H9 (cell line): ENCODE measurements at regions not wholly inside any gene's neighbourhood (a gene's known extent, or its start where the extent isn't known, plus 50 kb on each side); places are given as distances from the start of the nearest gene placed in this dataset.

Source experiments
- DNase-seq: peaks from one replicate; pipeline ENCODE4 v3.0.0-alpha.2; 2017
- H2AFZ ChIP-seq: one replicate; pipeline ENCODE4 v1.6.1; 2013; ENCODE audit warnings: mild to moderate bottlenecking, low read length, control low read depth, moderate library complexity
- H2AK5ac ChIP-seq: 2 replicates; pipeline ENCODE4 v1.6.1; 2013; ENCODE audit warnings: low read length, control low read depth, mixed read lengths; ENCODE audit not compliant: insufficient read length
- H2BK120ac ChIP-seq: one replicate; pipeline ENCODE4 v1.6.1; 2013; ENCODE audit warnings: low read depth, mild to moderate bottlenecking, low read length, control low read depth, inconsistent platforms; ENCODE audit not compliant: poor library complexity, severe bottlenecking
- H2BK12ac ChIP-seq: 2 replicates; pipeline ENCODE4 v1.6.1; 2013; ENCODE audit warnings: low read length, control low read depth, mixed read lengths, low read depth; ENCODE audit not compliant: insufficient read length
- H2BK15ac ChIP-seq: 2 replicates; pipeline ENCODE4 v1.6.1; 2013; ENCODE audit warnings: low read depth, low read length, control low read depth
- H2BK20ac ChIP-seq: one replicate; pipeline ENCODE4 v1.6.1; 2013; ENCODE audit warnings: low read depth, mild to moderate bottlenecking, low read length, control low read depth, inconsistent platforms; ENCODE audit not compliant: poor library complexity, severe bottlenecking
- H2BK5ac ChIP-seq: 2 replicates; pipeline ENCODE4 v1.6.1; 2013; ENCODE audit warnings: low read length, control low read depth, mixed read lengths; ENCODE audit not compliant: insufficient read length
- H3K14ac ChIP-seq: 2 replicates; pipeline ENCODE4 v1.6.1; 2013; ENCODE audit warnings: low read length, control low read depth; ENCODE audit not compliant: insufficient read depth
- H3K18ac ChIP-seq: 2 replicates; pipeline ENCODE4 v1.6.1; 2013; ENCODE audit warnings: low read depth, mild to moderate bottlenecking, mixed read lengths, low read length, control low read depth; ENCODE audit not compliant: insufficient read length
- H3K23ac ChIP-seq: 2 replicates; pipeline ENCODE4 v1.6.1; 2013; ENCODE audit warnings: low read length, control low read depth, mixed read lengths, low read depth; ENCODE audit not compliant: insufficient read length
- H3K23me2 ChIP-seq: 2 replicates; pipeline ENCODE4 v1.6.1; 2013; ENCODE audit warnings: low read depth, mild to moderate bottlenecking, mixed read lengths, low read length, control low read depth; ENCODE audit not compliant: insufficient read length, poor library complexity, severe bottlenecking
- H3K27ac ChIP-seq: 2 replicates; pipeline ENCODE4 v1.5.1; 2013; ENCODE audit warnings: low read length, control low read depth, mixed read lengths, low read depth; ENCODE audit not compliant: insufficient read length
- H3K27me3 ChIP-seq: 2 replicates; pipeline ENCODE4 v1.6.1; 2013; ENCODE audit warnings: low read length, control low read depth, inconsistent platforms; ENCODE audit not compliant: insufficient read depth
- H3K4ac ChIP-seq: 2 replicates; pipeline ENCODE4 v1.6.1; 2013; ENCODE audit warnings: low read depth, mild to moderate bottlenecking, control low read depth, inconsistent platforms, low read length, moderate library complexity
- H3K4me1 ChIP-seq: 2 replicates; pipeline ENCODE4 v1.6.1; 2013; ENCODE audit warnings: low read length, control low read depth, inconsistent platforms; ENCODE audit not compliant: insufficient read depth
- H3K4me2 ChIP-seq: 2 replicates; pipeline ENCODE4 v1.6.1; 2013; ENCODE audit warnings: low read length, control low read depth, mixed read lengths; ENCODE audit not compliant: insufficient read length, insufficient read depth
- H3K56ac ChIP-seq: 2 replicates; pipeline ENCODE4 v1.6.1; 2013; ENCODE audit warnings: low read depth, mild to moderate bottlenecking, mixed read lengths, low read length, control low read depth; ENCODE audit not compliant: insufficient read length
- H3K79me1 ChIP-seq: 2 replicates; pipeline ENCODE4 v1.6.1; 2013; ENCODE audit warnings: low read depth, mild to moderate bottlenecking, moderate library complexity, low read length, control low read depth, inconsistent platforms; ENCODE audit not compliant: insufficient read depth, poor library complexity, severe bottlenecking
- H3K79me2 ChIP-seq: 2 replicates; pipeline ENCODE4 v1.6.1; 2013; ENCODE audit warnings: low read length, control low read depth, inconsistent platforms; ENCODE audit not compliant: insufficient read depth
- H3K9ac ChIP-seq: 2 replicates; pipeline ENCODE4 v1.6.1; 2013; ENCODE audit warnings: low read length, control low read depth, mixed read lengths; ENCODE audit not compliant: insufficient read length; ENCODE audit errors: extremely low read depth
- H3K9me3 ChIP-seq: one replicate; pipeline ENCODE4 v1.6.1; 2013; ENCODE audit warnings: low read depth, low read length, inconsistent platforms; ENCODE audit not compliant: control insufficient read depth
- H3T11ph ChIP-seq: one replicate; pipeline ENCODE4 v1.6.1; 2013; ENCODE audit warnings: mild to moderate bottlenecking, low read length, control low read depth, inconsistent platforms
- H4K20me1 ChIP-seq: one replicate; pipeline ENCODE4 v1.6.1; 2013; ENCODE audit not compliant: control insufficient read depth, insufficient read length, insufficient read depth
- H4K5ac ChIP-seq: 2 replicates; pipeline ENCODE4 v1.6.1; 2013; ENCODE audit warnings: low read depth, mild to moderate bottlenecking, mixed read lengths, low read length, control low read depth; ENCODE audit not compliant: insufficient read length
- H4K8ac ChIP-seq: replicated peaks from 2 replicates; pipeline ENCODE4 v1.6.1; 2013; ENCODE audit warnings: low read length, control low read depth, mixed read lengths, low read depth; ENCODE audit not compliant: insufficient read length
- H4K91ac ChIP-seq: 2 replicates; pipeline ENCODE4 v1.6.1; 2013; ENCODE audit warnings: low read depth, mild to moderate bottlenecking, moderate library complexity, mixed read lengths, low read length, control low read depth; ENCODE audit not compliant: insufficient read length
- H3K27ac Mint-ChIP-seq, 3 experiments: 2 replicates in 2 of 3; 3 replicates in 1 of 3; pipeline ENCODE4 v1.8.0; 2020 to 2021; ENCODE audit warnings: mixed read lengths in 3 of 3, mild to moderate bottlenecking in 1 of 3, moderate library complexity in 1 of 3
- H3K27me3 Mint-ChIP-seq: 2 replicates; pipeline ENCODE4 v1.8.0; 2021; ENCODE audit warnings: low read depth, mild to moderate bottlenecking, moderate library complexity, mixed read lengths
- H3K36me3 Mint-ChIP-seq, 3 experiments: 2 replicates in 2 of 3; 3 replicates in 1 of 3; pipeline ENCODE4 v1.8.0; 2020 to 2021; ENCODE audit warnings: low read depth in 3 of 3, mixed read lengths in 3 of 3; ENCODE audit not compliant: insufficient read depth in 1 of 3
- H3K4me1 Mint-ChIP-seq, 2 experiments: 2 replicates each; pipeline ENCODE4 v1.8.0; 2020; ENCODE audit warnings: mixed read lengths in 2 of 2
- H3K4me3 Mint-ChIP-seq, 2 experiments: 2 replicates in 1 of 2; 3 replicates in 1 of 2; pipeline ENCODE4 v1.8.0; 2020 to 2021; ENCODE audit warnings: mild to moderate bottlenecking in 2 of 2, mixed read lengths in 2 of 2, moderate library complexity in 1 of 2
- H3K9me3 Mint-ChIP-seq, 2 experiments: 2 replicates in 1 of 2; 3 replicates in 1 of 2; pipeline ENCODE4 v1.8.0; 2020; ENCODE audit warnings: mild to moderate bottlenecking in 2 of 2, mixed read lengths in 2 of 2, moderate library complexity in 1 of 2
- CTCF ChIP-seq: fragments of 200-600 bp; sonication (generic); conservative IDR thresholded peaks from 3 replicates; pipeline ENCODE4 v1.8.0; 2021; ENCODE audit warnings: antibody characterized with exemption, mild to moderate bottlenecking
- WGBS: extraction: QIAGEN DNeasy Blood & Tissue Kit; methylation state at CpG from one replicate; pipeline ENCODE4 v1.1.7; 2013; ENCODE audit warnings: missing lambda C conversion rate, low lambda C conversion rate, mixed read lengths; ENCODE audit not compliant: insufficient read length; ENCODE audit errors: extremely low coverage; 5-methylcytosine and 5-hydroxymethylcytosine counted together

- Histone ChIP-seq H3K9me3 (no peaks in the 10 kb centered on the region), H2BK20ac (no peak overlapping the region), H3K9ac (no peak overlapping the region), H4K20me1 (no peaks in the 10 kb centered on the region), H3K79me2 (no peaks in the 10 kb centered on the region), H3K4me2 (no peak overlapping the region), H3K56ac (no peak overlapping the region), H3K4ac (no peak overlapping the region), H4K91ac (no peak overlapping the region), H3T11ph (no peak overlapping the region), H3K18ac (no peak overlapping the region), H3K14ac (no peak overlapping the region), H2BK12ac (no peak overlapping the region), H2BK5ac (no peak overlapping the region), H2BK15ac (no peak overlapping the region), H2BK120ac (no peak overlapping the region), H3K79me1 (no peaks in the 10 kb centered on the region), H3K23ac (no peak overlapping the region), H2AFZ (no peak overlapping the region), H3K27ac (no peak overlapping the region), H4K8ac (no peak overlapping the region), H3K27me3 (no peaks in the 10 kb centered on the region; the same call in 1 of the 2 replicates), H4K5ac (no peak overlapping the region), H3K4me1 (no peaks in the 10 kb centered on the region), H3K23me2 (no peaks in the 10 kb centered on the region), H2AK5ac (no peak overlapping the region)
- H3K4me1 Mint-ChIP-seq: peaks cover 0 to 3% of the 10 kb centered on the region in 2 experiments; a peak in 1 of 4 replicates
- no peaks in the 10 kb centered on the region; the same call in 1 of the 2 replicates for H3K27me3 Mint-ChIP-seq
- no peak for TF ChIP-seq CTCF
- H3K9me3 Mint-ChIP-seq: no peaks in the 10 kb centered on the region; a peak in 1 of 5 replicates
- H3K4me3 Mint-ChIP-seq: no peak overlapping the region
- H3K27ac Mint-ChIP-seq: no peak overlapping the region
- no CpG with 5 or more reads among the region's 12 CpGs for WGBS
- no peaks in the 10 kb centered on the region for H3K36me3 Mint-ChIP-seq
- no peak for DNase-seq
Observed at GRCh38 chr15:38627689-38628277, 63.2 kb upstream of the RASGRP1 start.
